Kidney capillary endothelial cell (primary cell): ENCODE measurements at regions not wholly inside any gene's neighbourhood (a gene's known extent, or its start where the extent isn't known, plus 50 kb on each side); places are given as distances from the start of the nearest gene placed in this dataset.

Source experiments
- DNase-seq: peaks from one replicate; pipeline ENCODE4 v3.0.0-alpha.2; 2018; ENCODE audit warnings: low spot score

DNA sequence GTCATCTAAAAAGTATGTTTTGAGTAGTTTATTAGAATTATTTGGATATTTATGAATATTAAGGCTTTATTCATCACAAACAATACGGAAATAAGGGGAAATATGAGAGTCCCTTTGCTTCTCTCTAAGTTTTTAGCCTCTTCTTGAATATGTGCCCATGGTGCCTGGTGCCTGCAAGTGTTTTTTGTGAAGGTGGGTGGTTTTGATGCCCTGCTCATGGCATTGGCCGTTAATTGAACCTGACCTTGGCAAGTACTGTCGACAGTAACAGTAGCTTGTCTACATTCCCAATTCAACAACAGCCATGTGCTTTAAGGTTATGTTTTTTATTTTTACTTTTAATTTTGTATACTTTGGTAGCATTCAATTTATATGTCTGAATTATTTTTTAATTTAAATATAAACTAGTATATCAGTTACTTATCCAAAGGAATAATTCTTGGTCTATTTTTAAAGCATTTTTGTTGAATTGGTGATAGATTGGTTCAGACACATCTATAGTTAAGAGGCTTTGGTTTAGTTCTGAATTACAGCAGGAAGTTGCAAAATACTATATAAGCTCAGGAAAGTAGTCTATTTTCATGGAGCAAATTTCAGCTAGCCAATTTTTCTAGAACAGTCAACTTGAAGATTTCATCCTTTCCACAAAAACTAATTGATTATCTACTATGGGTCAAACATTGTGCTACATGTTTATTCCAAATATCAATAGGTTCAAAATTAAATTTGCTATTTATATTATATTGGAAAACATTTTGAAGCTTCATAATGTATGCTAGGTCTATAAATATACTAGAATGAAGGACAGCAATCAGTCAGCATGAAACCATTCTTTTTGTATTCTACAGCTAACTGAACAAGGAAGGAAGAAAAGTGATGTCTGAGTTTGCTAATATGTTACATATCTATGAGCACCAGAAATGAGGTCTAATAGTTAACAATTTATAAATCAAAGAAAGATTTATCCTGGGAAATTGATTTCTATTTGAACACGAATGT lies 184.4 kb downstream of the MRPL39 start:
- DNase-seq = no peak

DNA sequence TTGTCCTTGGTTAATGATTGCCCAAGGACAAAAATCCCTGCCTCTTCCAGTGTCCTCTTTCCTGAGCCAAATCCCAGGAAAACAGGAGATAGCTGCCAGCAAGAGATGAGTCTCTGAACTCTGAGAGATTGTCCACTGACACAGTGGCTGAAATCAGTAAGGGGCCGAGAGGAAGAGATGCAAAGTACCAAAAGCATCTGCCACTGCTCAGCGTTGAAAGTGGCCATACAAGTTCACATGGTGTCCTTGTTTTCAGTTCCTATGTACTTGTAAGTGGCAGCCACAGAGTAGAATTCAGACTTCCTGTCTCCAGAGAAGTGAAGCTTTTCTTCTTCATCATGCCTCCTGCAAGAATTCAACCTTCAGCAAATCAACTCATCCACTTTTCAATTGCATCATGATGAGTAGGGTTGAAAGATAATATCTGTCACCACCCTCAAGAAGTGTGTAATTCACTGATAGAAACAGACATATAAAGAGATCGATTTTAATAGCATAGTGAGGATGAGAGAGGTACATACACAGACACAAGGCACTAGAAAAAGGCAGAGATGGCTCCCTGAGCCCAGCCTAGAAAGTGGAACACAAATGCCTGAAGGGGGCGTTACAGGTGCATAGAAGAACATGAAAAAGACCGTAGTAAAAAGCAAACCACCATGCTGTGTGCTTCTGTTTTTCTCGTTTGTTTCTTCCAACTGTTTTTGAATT lies 185.8 kb downstream of the MRPL39 start:
- peak; percentile 38 for DNase-seq

DNA sequence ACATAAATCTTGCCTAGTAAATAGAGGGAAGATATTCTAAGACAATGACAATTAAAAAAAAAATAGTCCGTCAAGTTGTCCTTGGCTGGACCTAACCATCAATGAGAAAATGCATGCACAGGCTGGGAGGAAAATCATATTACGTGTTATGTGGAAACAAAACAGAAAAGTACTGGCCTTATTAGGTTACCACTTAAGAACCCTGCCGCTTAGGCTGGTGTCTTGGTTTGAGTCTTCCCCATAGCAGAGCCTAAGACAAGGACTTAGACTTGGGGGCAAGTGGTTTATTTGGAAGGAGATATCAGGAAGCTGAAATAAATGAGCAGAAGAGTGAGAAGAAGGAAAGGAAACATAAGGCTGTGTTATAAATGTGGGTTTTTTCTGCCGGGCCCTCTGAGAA lies 186.4 kb downstream of the MRPL39 start:
- no peak for DNase-seq

DNA sequence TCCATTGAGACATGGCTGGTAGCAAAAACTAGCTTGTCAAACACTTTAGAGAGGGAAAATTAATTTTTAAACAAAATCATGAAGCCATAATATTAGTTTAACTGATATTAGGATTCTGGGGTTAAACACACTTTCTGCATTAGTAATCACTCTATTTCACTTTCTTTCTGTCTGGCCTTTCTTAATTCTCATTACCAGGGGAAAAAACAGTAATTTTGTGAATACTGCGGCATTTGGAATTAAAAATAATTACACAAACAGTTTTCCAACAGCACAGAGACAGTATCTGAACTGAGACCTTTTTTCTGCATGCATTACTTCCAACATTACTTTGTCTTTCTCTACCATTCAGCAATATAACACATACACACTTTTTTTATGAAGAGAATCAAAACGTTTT lies 190.6 kb downstream of the MRPL39 start:
- DNase-seq = no peak

DNA sequence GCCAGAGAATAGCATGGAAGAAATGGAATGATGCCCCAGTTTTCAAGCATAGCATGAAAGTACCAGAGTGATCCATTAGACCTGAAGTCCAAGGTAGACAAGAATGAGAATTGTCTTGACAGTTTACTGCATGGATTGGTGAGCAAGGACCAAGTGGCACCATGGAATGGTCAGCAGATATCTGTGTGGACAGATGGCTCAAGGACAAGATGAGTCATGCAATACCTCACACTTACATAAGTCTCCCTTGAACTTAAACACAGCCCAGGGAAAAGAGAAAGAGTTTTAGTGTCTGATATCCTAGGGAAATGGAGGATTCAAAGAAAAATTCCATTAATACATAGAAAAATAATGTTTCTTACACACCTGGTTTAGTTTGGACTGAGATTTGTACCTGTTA lies 195.2 kb downstream of the MRPL39 start:
- no peak for DNase-seq

DNA sequence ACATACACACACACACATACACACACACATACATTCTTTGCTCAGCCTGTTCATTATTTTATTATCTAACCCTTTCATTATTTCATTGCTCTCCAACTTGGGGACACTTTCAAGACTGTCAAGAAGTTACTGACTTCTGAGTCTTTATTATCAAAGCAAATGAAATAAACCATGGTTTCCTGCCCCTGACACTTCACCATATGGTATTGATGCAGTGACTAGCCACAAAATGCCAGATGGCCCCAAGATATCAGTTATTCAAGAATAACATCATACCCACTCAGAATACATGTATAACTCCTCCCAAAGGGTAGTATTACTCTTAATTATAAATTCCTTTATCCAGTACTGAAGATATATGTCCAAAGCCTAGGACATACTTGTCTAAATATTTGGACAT lies 197.3 kb downstream of the MRPL39 start:
- no peak for DNase-seq

DNA sequence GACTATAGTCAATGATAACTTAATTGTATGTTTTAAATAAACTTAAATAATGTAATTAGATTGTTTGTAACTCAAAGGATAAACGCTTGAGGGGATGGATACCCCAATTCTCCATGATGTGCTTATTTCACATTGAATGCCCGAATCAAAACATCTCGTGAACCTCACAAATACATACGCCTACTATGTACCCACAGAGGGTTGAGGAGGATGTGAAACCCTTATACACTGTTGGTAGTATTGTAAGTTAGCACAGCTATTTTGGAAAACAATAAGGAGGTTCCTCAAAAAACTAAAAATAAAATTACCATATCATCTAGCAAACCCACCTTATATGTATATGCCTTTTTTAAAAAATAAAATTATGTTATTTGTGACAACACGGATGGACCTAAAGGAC lies 198.6 kb downstream of the MRPL39 start:
- no peak for DNase-seq

DNA sequence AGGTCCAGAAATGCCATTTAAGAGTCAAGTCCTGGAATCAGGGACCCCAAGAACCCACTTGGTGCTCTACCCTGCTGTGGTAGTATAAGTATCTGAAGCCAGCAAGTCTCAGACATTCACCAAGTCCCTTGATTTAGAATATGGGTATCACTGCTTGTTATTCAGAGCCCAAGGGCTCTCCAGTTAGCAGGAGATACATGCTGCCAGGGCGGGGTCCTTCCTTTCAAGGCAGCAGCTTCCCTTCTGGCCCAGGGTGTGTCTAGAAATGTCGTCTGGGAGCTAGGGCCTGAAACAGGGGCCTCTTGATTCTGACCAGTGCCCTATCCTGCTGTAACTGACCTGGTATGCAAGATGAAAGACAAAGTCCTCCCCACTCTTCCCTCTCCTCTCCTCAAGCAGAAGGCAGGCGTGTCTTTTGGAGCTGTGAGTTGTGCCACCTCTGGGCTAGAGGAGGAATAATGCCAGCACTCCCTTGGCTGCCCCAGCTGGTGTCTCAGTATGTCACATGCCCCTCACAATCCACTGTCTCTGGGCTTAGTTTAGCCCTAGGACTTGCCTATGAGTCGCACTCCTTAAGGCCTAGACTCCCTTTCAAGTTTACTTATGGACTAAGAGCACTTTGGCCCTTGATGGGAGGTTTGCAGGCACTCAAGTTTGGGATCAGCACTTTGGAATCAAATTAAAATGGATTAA lies 200.2 kb downstream of the MRPL39 start:
- no peak for DNase-seq

DNA sequence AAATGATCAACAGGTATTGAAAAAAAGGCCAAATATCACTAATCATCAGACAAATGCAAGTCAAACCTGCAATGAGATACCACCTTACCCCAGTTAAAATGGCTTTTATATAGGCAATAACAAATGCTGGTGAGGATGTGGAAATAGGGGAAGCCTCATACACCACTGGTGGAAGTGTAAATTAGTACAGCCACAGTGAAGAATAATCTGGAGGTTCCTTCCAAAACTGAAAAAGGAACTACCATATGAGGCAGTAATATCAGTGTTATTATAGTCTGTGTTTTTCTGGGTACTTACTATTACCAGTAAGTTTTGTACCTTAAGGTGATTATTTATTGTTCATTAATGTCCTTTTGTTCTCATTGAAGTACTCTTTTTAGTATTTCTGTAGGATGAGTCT lies 201.3 kb downstream of the MRPL39 start:
- DNase-seq = no peak

DNA sequence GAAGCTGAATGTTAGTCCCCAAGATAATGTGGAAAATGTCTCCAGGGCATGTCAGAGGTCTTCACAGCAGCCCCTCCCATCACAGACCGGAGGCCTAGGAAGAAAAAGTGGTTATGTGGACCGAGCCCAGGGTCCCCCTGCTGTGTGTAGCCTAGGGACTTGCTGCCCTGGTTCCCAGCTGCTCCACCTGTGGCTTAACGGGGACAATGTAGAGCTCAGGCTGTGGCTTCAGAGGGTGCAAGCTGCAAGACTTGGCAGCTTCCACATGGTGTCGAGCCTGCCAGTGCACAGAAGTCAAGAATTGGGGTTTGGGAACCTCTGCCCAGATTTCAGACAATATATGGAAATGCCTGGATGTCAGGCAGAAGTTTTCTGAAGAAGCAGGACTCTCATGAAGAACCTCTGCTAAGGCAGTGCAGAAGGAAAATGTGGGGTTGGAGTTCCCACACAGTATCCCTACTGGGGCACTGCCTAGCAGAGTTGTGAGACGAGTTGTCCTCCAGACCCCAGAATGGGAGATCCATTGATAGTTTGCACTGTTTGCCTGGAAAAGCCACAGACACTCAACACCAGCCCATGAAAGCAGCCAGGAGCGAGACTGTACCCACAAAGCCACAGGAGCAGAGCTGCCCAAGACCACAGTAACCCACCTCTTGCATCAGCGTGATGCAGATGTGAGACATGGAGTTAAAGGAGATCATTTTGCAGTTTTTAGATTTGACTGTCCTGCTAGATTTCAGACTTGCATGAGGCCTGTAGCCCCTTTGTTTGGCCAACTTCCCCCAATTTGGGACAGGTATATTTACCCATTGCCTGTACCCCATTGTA lies 204.9 kb downstream of the MRPL39 start:
- DNase-seq = no peak

DNA sequence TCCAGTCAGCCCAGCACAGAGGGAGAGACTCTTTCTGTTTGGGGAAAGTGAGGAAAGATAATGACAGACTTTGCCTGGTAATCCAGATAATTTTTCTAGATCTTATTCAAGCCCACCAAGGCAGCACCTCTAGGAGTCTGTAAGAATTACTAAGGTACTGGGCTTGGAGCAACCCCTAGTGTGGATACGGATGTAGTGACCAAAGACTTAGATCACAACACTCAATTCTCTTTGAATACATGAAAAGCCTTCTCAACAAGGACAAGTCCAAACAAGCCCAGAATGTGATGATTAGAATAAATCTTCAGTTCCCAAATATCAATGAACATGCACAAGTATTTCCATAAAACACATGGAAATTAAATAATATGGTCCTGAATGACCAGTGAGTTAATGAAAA lies 206.9 kb downstream of the MRPL39 start:
- no peak for DNase-seq

DNA sequence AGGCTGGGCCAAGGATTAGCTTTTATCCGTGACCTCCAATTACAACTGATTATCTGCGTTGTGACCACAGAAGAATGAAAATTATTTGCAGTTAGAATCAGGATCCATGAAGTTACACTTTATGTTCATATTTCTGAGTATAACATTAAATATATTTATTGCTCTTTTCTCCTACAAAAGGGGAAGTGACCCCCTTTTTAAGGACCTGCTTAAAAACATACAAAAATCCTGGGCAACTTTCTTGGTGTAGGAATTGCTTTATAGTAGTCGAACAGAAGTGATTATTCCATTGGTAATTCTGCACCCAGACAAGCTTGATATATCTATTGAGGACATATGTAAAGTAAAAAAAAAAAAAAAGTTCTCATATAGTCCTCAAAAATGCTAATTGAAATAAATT lies 208.7 kb downstream of the MRPL39 start:
- no peak for DNase-seq

DNA sequence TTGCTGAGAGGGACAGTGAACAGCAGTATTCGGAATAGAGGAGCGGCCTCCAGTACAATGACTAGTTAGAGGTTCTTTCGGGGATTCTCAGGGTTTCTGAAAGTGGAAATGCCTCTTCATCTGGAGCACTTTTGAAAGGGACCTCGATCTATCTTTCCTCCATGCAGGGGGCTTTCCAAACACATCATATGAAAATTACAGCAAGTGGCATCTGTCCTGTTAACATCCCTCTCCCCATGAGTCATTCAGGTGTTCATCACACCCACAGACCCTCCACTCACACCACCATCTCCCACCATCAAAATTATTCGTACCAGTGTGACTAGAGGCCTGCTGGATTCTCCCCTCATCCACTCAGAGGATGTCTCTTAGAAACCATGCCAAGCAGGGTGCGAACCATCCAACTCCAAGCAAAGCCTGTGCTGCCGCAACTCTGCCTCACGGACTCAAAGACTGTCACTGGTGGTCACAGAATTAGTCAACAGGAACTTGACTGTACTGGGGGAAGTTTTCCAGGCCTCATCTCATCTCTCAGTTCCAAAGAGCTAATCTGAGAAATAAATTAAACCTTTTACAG lies 211.1 kb downstream of the MRPL39 start:
- no peak for DNase-seq

DNA sequence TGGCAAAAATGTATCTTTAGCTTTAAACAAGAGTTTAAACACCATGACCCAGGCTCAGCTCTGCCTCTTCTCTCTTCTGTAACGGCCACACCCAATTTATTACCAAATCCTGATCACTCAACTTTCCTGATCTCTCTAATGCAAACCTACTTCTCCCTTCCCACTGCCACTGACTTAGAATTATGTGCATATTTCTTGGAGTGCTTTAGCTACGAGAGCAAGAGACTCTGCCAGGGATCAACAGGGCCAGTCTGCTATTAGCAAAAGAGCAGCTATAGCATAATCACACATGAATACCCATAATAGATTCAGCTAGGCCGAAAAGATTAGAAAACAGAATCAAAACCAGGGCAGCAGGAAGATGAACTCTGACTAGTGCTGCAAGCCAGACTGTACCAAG lies 215.5 kb downstream of the MRPL39 start:
- DNase-seq = no peak

DNA sequence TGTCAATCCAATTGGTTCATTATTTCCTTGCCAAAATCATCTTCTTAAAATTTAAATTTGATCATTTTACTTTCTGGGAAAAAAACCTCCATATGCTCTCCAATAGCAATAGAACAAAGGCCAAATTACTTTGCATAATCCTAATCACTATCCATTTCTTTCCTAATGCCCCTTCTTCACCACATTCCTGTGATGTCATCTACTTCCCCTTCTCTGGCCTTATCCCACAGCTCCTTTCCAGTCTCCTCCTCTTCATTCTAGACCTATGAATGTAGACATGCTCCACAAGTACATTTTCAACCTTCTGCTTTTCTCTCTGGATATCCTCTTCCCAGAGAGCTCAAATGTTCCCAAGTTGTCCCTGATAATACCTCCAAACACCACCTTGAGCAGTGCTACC lies 216.6 kb downstream of the MRPL39 start:
- no peak for DNase-seq

DNA sequence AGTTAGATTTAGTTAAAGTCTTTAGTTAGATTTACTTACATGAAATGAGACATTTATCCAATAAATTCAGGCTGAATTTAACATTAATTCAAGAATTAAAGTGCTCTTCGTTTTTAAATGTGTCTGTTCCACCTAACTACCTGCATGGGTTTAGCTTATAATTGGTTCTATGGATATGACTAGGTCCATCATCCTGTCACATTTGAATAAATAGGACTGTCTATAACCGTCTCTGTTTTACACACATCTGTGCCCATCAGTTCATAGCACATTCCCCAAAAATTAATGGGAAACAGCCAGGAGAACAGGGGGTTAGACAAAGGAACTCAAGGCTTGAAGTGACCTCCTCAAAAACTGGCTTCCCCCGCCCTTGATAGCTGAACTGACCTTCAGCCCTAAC lies 219.6 kb downstream of the MRPL39 start:
- DNase-seq = no peak

DNA sequence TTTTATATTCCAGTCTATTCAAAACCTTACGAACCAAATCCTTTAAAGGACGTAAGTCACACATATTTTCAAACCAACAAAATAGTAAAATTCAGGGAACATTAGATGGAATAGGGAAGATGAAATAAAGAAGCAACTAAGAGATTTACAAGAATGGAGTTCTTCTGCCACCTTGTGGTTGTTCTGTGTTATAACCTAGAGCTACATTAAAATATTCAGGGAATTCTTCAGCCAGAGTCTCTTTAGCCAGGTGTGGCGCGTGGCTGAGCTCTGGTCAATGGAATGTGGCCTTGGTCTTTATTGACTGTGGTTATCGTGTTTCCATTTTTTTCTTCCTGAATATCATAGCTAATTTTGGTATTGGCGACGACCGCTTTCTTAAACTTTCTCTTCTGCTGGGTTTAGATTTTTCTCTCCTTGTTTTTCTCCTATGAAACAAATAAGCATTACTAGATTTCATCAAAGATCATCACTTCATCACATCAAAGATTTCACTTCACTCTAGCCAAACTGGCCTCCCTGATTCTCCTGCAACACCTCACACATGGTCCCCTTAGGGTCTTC lies 221.3 kb downstream of the MRPL39 start:
- DNase-seq = peak; percentile 46

DNA sequence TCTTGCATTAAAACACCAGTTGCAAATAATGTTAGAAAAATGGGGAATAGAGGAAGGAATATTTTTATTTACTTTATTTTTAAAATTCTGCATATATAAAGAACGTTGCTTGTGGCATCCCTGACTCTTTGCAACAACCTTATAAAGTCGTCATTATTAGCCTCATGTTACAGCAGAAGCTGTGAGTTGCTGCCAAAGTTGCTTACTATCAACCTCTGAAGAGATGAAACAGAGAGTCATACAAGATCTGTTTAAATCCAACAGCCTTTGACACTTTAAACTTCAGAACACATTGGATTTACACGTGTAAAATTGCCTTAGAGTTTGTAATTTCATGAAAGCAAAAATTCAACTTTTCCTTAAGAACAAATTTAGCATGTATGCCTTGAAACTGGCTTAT lies 221.9 kb downstream of the MRPL39 start:
- no peak for DNase-seq

DNA sequence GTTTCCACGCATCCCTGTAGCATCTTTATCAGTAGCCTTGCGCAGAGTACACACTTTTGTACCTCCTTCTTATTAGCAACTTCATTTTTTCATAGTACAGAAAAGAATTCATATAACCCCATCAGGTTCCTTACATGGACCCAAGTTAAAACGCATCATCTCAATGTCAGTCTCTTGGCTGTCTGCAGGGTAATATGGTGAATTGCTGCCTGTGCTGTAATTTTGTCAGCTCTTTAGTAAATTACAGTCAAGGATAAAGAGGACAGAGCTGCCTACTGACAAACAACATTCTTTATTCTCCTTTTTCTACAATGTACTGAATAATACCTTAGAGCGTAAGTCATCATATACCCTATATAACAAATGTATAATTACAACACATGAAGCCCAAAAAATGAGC lies 222.5 kb downstream of the MRPL39 start:
- no peak for DNase-seq

DNA sequence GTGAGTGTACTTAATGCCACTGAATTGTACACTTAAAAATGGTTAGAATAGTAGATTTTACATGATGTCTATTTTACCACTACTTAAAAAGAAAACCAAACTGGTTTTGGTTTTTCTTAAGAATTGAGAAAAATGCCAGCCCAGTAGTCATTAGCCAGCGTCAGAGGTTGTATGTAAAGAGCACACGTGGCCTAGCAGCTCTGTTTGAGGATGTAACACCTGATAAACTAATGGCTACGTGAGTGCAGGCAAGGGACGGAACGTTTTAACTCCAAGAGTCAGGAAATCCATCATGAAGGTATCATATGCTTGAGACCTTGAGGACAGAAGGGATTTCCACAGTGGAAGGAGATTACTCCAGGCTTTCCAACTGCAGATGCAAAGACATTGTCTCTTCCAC lies 223.7 kb downstream of the MRPL39 start:
- DNase-seq = no peak

DNA sequence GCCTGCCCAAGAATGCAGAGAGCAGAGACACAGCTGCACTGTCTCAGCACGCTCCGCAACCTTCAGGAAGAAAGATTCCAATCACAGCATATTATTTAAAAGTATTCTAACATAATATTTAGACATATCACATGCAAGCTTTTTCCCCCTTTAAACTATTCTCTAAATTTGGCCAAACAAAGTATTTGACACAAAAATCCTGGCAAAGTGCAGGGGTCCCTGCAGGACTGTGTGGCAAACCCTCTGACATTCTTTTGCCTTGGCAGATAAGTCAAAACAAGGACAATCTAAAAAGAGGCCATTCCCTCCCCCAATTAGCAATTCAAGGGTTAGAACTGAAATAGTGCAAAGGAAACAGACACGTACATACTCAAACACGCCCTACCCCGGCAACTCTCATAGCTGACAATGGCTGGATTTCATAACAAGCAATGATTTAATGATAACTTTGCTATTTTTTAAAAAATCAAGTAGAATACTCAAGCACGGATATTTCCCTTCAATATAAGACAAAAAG lies 225.3 kb downstream of the MRPL39 start:
- DNase-seq = no peak
